NCI-H2227 treated with DMSO at 0.1 percent for 48 hours (cell line): ENCODE measurements at regions not wholly inside any gene's neighbourhood (a gene's known extent, or its start where the extent isn't known, plus 50 kb on each side); places are given as distances from the start of the nearest gene placed in this dataset.

Source experiments
- DNase-seq: peaks from one replicate; lab custom pipeline; 2025; lab: John Stamatoyannopoulos, UW

GRCh38 chrX:15983034-15983433 lies 128.4 kb upstream of the AP1S2 start:
- no peak for DNase-seq

DNA sequence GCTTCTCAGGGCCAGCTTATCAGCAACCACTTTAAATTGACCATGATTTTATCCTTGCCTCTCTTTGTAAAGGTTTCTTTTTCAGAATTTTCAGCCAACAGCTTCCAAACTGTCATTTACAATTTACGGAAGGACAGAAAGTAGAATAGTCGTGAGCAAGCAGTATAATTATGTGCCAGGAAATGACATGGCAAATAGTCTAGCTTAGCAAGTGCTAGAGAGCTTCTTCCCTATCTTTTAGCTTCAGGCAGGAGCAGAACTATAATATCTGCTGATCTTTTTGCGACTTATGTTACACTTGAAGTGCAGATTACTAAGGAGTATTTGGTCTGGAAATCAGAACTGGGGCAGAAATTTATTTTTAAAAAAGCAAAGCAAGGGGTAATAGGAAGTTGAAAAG lies 123.0 kb upstream of the AP1S2 start:
- peak; percentile 41 for DNase-seq

- no peak for DNase-seq
Measured at GRCh38 chrX:15976396-15976795, 121.8 kb upstream of the AP1S2 start.

- DNase-seq: no peak
Measured at GRCh38 chrX:15973946-15974345, 119.3 kb upstream of the AP1S2 start.

DNA sequence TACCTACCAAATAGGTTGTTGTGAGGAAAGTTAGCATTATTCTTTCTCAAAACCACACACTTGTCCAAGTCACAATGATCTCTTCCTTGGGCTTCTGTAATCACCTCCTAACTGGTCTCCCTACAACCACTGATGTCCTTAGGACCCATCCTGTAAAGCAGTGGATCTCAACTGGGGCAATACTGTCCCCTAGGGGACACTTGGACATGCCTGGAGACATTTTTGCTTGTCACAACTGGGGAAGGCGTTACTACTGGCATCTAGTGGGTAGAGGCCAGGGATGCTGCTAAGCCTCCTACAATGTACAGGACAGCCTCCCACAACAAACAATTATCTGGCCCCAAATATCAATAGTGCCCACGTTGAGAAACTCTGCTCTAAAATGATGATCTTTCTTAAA lies 118.7 kb upstream of the AP1S2 start:
- DNase-seq: no peak

GRCh38 chrX:15971696-15972095 lies 117.1 kb upstream of the AP1S2 start:
- no peak for DNase-seq

- DNase-seq: no peak
Measured at GRCh38 chrX:15963858-15964257, 109.2 kb upstream of the AP1S2 start.

- no peak for DNase-seq
Measured at GRCh38 chrX:15960237-15960636, 105.6 kb upstream of the AP1S2 start.

DNA sequence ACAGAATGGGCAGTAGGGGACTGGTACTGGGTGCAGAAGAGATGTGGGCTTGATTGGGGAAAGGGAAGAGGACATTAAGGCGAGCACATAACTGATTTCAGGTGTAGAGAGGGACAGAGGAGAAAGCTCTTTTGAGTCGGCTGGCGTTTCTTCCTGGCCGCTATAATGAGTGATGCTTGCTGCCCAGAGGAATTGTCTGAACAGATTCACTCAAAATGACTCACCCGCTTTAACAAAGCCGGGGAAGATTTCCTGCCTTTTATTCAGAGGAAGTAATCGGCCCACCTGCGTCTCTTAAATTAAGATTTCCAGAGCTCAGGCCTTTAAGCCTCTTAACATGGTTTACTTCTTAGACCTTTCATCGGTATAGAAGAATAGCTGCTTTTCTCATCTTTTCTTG lies 102.1 kb upstream of the AP1S2 start:
- DNase-seq: peak; percentile 85

GRCh38 chrX:15953801-15954200 lies 99.2 kb upstream of the AP1S2 start:
- DNase-seq: no peak

DNA sequence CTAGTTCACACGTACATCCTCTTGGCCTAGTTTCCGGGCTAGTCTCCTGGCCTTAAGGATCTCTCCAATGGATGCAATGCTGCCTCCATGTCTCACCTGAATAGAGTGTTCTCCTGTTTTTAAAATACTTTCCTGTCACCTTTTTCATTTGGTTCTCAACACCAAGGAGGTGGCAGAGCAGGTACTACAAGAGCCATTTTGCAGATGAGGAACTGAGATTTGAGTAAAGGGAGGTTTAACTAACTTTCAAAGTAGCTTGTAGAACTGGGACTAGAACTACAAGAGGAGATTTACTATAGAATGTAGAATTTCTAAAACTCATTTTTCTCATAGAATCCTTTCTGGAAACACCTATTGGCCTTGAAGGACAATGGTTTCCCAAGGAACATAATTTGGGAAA lies 97.6 kb upstream of the AP1S2 start:
- DNase-seq: no peak

DNA sequence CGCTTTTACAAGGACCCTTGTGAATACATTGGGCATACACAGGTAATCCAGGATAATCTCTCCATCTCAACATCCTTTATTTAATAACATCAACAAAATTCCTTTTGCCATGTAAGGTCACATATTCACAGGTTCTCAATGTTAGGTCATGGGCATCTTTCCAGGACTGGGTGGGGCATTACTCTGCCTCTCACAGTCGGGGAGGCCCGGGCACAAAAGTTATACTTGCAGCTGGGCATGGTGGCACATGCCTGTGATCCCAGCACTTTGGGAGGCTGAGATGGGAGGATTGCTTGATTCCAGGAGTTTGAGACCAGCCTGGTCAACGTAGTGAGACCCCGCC lies 93.7 kb upstream of the AP1S2 start:
- DNase-seq: no peak

DNA sequence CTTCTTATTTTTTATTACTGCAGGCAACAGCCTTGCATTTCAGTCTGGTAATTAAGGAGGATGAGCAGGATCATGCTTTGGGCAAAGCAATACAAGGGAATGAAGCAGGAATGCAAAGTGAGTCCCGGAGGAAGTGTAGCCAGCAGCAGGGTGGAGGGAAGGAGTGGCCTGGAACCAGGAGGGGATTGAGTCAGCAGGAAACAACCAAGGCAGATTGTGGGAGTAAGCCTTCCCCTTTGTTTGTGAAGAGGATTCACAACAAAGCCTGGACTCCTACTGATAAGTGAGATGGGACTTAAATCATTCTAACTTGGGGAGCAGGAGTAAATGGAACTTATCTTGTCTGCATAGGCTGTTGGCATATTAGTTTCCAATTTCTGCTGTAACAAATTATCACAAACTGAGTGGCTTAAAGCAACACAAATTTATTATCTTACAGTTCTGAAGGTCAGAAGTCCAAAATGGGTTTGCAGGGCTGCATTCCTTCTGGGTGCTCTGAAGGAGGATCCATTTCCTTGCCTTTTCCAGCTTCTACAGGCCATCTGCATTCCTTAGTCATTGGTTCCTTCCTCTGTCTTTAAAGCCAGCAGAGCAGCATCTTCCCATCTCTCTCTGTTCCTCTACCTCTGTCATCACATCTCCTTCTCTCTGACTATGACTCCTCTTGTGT lies 93.2 kb upstream of the AP1S2 start:
- no peak for DNase-seq

- no peak for DNase-seq
Measured at GRCh38 chrX:15946783-15947580, 92.4 kb upstream of the AP1S2 start.

DNA sequence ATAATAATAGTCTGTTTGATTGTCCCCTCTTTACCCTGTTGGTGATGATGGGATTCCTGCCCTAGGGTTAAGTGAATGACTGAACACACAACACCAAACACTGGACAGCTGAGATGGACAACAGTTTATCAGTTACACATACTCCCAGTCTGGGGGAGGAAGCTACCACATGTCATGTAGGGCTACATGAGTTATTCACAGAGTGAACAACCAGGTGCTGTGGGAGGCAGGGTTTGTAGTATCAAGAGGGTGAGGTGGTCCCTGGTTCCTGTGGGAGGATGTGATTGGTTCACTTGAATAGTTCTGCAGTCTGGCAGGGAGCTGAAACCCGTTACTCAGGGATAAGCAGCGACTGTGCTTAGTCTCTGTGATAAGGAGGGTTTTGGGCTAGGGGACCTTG lies 88.8 kb upstream of the AP1S2 start:
- DNase-seq: no peak

- no peak for DNase-seq
Measured at GRCh38 chrX:15942307-15942706, 87.7 kb upstream of the AP1S2 start.

- DNase-seq: no peak
Measured at GRCh38 chrX:15939737-15940136, 85.1 kb upstream of the AP1S2 start.

GRCh38 chrX:15938072-15938471 lies 83.5 kb upstream of the AP1S2 start:
- DNase-seq: no peak

DNA sequence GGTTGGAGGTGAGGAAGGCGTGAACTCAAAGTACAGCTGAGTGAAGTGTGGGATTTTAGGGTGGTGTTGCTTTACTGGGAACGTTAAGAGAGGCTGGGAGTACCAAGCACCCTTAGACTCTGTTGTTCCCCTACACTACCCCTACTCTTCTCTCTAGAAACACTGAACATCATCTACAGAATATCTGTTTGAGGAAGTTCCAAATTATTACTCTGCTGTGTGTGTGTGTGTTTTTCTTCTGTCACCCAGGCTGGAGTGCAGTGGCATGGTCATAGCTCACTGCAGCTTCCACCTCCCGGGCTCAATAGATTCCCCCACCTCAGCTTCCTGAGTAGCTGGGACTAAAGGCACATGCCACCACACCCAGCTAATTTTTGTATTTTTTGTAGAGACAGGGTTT lies 76.7 kb upstream of the AP1S2 start:
- no peak for DNase-seq

GRCh38 chrX:15930585-15930984 lies 76.0 kb upstream of the AP1S2 start:
- DNase-seq: peak; percentile 40

DNA sequence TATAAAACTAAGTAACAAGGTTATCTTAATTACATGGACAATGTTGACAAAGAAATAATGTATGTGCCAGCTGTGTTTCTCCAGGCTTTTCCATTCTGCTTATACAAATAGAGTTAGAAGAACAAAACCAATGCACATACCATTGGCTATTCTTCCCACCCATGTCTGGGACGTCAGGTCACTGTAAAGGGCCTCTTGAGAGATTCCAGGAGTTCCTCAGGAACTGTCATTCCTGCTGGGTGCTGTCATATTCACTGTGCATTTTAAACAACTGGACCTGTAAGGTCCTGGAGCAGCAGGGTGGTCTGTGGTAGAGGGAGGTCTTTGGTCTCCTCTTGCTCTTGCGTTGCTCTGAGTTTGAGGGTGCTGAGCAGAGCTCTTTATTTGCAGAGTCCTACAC lies 74.6 kb upstream of the AP1S2 start:
- DNase-seq: no peak

DNA sequence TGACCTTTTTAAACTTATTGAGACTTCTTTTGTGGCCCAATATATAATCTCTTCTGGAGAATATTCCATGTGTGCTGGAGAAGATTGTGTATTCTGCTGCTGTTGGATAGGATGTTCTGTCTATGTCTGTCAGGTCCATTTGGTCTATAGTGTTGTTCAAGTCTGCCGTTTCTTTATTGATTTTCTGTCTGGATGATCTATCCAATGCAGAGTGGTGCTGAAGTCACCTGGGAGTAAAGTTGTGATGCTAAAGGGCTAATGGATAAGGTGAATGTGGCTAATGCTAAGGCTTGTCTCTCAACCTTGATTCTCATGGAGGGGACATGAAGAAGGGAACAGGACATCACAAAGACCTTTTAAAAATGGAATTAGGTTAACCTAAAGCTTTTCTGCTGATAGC lies 72.0 kb upstream of the AP1S2 start:
- DNase-seq: no peak

DNA sequence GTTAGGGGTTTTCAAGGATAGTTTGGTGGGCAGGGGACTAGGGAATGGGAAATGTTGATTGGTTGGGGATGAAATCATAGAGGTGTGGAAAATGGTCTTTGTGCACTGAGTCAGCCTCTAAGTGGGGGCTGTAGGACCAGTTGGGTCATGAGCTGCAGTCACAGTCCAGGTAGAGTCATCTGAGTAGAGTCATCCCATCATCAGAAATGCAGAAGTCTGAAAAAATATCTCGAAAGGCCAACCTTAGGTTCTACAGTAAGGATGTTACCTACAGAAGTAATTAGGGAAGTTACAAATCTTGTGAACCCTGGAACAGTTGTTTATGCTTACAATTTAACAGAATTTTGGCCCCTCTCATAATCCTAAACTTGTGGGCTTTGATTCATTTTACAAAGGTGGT lies 63.4 kb upstream of the AP1S2 start:
- DNase-seq: no peak

GRCh38 chrX:15916704-15917084 lies 62.1 kb upstream of the AP1S2 start:
- no peak for DNase-seq
